ENCODE measurements at regions not wholly inside any gene's neighbourhood (a gene's known extent, or its start where the extent isn't known, plus 50 kb on each side); places are given as distances from the start of the nearest gene placed in this dataset.

DNA sequence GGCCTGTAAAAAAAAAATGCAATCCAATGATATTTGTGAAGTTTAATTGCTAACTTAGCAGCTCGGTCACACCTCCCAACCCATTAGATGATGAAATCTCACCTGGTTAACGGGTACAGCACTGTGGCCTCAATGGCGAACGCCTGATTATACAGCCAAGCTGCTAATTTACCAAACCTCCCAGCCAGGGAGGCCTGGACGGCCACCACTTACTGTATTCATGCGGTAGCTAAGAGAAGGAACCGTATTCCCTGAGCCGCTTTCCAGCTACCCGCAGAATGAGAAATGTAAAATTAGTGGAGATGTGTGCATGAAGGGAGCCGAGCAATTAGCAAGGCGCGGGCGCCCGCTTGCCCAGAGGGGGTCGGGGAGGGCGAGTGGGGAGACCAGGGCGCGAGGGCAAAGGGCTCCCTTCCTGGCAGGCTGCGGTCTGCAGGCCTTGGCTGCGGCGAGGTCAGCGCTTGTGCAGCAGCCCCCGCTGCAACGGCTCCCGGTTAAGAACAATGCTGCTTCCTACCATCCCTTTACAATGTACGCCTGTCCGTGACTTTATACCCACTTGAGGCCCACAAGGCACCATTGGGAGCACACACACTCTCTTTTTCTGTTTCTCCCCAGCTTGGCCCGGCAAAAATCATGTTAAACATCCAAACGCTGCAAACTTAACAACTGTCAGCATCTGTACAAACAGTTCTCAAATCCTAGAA is 70.4 kb upstream of the TBCA start:
- Histone ChIP-seq H4K20me1 (replicated peaks; ENCODE audit: control insufficient read depth, insufficient read depth, low read length) (no peaks in the 10 kb centered on the region), H3K27ac (ENCODE audit: extremely low read depth, low read depth, low read length) (no peak overlapping the region), H3K36me3 (ENCODE audit: control insufficient read depth, insufficient read depth, low read length) (no peaks in the 10 kb centered on the region), H3K4me2 (ENCODE audit: insufficient read depth, low read length) (no peak overlapping the region), H3K4me1 (replicated peaks in 1 of 2; ENCODE audit: control insufficient read depth in 2 of 2, insufficient read depth in 2 of 2, low read length in 2 of 2) (peaks cover 0 to 20% of the 10 kb centered on the region in 2 experiments; a peak in 1 of 5 replicates), H2AFZ (ENCODE audit: low read depth, low read length) (no peak overlapping the region), H3K27me3 (ENCODE audit: control insufficient read depth in 2 of 2, insufficient read depth in 2 of 2, low read length in 2 of 2) (peaks cover 47 to 61% of the 10 kb centered on the region in 2 experiments), H3K9me1 (ENCODE audit: control insufficient read depth, insufficient read depth, low read length) (no peaks in the 10 kb centered on the region), H3K9ac (ENCODE audit: insufficient read depth in 1 of 2, low read depth in 2 of 2, low read length in 2 of 2) (no peak overlapping the region), H3K9me3 (replicated peaks; ENCODE audit: control insufficient read depth, insufficient read depth, low read depth, low read length) (no peaks in the 10 kb centered on the region), H3K4me3 (no peak overlapping the region), H3K79me2 (ENCODE audit: control insufficient read depth, insufficient read depth, low read length) (no peaks in the 10 kb centered on the region)
- intact Hi-C loops (cut with micrococcal nuclease) (no loop called here), in situ Hi-C loops (cut with MboI) (no loop called here)
- DNase-seq (ENCODE audit: extremely low read depth in 1 of 4, low spot score in 3 of 4) (no peak), ATAC-seq (no peak), FAIRE-seq (no peak)
- TF ChIP-seq CEBPZ (IDR thresholded peaks at IDR 0.05; ENCODE audit: borderline replicate concordance, low read depth, low read length) (no peak), MEF2A (IDR thresholded peaks at IDR 0.05; ENCODE audit: control insufficient read depth, low read depth, low read length) (no peak), TCFL5 (CRISPR knock-in tag; conservative IDR thresholded peaks at IDR 0.05) (no peak), ASH1L (IDR thresholded peaks at IDR 0.05; ENCODE audit: borderline replicate concordance, low read depth, partially characterized antibody) (no peak)
- POLR2A ChIA-PET: interaction anchor here (0.6 kb wide), 1 partner anchor 74 kb away, joined by 4 read pairs; no protein-coding TSS in a partner anchor
- BruUV-seq (replicated peaks): no TSS peak
- CTCF ChIA-PET (ENCODE audit: low intra/inter-chr PET ratio): no interaction called here
- 17% methylated on average over 22 of the region's 29 CpGs for whole genome bisulfite sequencing (ENCODE audit: insufficient coverage, low coverage, missing lambda C conversion rate)
